Stimulated activated memory B cell treated with anti-CD40 and anti-IgM and Interleukin-4, amounts not matched to agents 10 μg/mL and 1 μg/mL and 100 μg/mL, for 72 hours (primary cell): ENCODE measurements at regions not wholly inside any gene's neighbourhood (a gene's known extent, or its start where the extent isn't known, plus 50 kb on each side); places are given as distances from the start of the nearest gene placed in this dataset.
"Not testable (repeated sequence)": the region's sequence is repeated elsewhere in the genome, so short reads cannot be mapped to it uniquely, and the experiment has no call there.

Experiments used
- ATAC-seq: fragments of 150-1000 bp; cut with Tn5 transposase; 2 replicates; pipeline ENCODE4 v1.10.0; 2021
- H3K27ac Mint-ChIP-seq: one replicate; pipeline ENCODE4 v1.8.0; 2022; ENCODE audit warnings: mild to moderate bottlenecking, mixed read lengths
- H3K27me3 Mint-ChIP-seq: one replicate; pipeline ENCODE4 v1.8.0; 2022; ENCODE audit warnings: mixed read lengths
- H3K36me3 Mint-ChIP-seq: one replicate; pipeline ENCODE4 v1.8.0; 2022; ENCODE audit warnings: mixed read lengths
- H3K4me1 Mint-ChIP-seq: one replicate; pipeline ENCODE4 v1.8.0; 2022; ENCODE audit warnings: mixed read lengths
- H3K4me3 Mint-ChIP-seq: one replicate; pipeline ENCODE4 v1.8.0; 2022; ENCODE audit warnings: mild to moderate bottlenecking, moderate library complexity, mixed read lengths
- H3K9me3 Mint-ChIP-seq: one replicate; pipeline ENCODE4 v1.8.0; 2022; ENCODE audit warnings: mixed read lengths

- H3K9me3 Mint-ChIP-seq, H3K4me3 Mint-ChIP-seq, ATAC-seq, H3K4me1 Mint-ChIP-seq, H3K36me3 Mint-ChIP-seq, H3K27ac Mint-ChIP-seq: not testable (repeated sequence)
- H3K27me3 Mint-ChIP-seq, result peaks cover 16% of the 10 kb centered on the region
Observed at GRCh38 chr4:183004370-183004769, 87.2 kb upstream of the DCTD start.

GRCh38 chr4:182994171-182994570 lies 77.0 kb upstream of the DCTD start:
- Mint-ChIP-seq H3K27me3 (peaks cover 19% of the 10 kb centered on the region), H3K4me1 (no peaks in the 10 kb centered on the region), H3K36me3 (no peaks in the 10 kb centered on the region), H3K27ac (no peak overlapping the region), H3K9me3 (peaks cover 18% of the 10 kb centered on the region), H3K4me3 (no peak overlapping the region)
- ATAC-seq, result no peak

GRCh38 chr4:182978152-182978827 lies 61.1 kb upstream of the DCTD start:
- Mint-ChIP-seq H3K27me3 (peaks cover 62% of the 10 kb centered on the region), H3K27ac (no peak overlapping the region), H3K4me1 (peaks cover 6% of the 10 kb centered on the region), H3K4me3 (no peak overlapping the region), H3K36me3 (no peaks in the 10 kb centered on the region), H3K9me3 (peaks cover 3% of the 10 kb centered on the region)
- peak; percentile 51 for ATAC-seq

- no peak overlapping the region for H3K4me3 Mint-ChIP-seq
- H3K36me3 Mint-ChIP-seq, result no peaks in the 10 kb centered on the region
- peaks cover 6% of the 10 kb centered on the region for H3K4me1 Mint-ChIP-seq
- no peak overlapping the region for H3K27ac Mint-ChIP-seq
- H3K9me3 Mint-ChIP-seq, result no peaks in the 10 kb centered on the region
- H3K27me3 Mint-ChIP-seq, result peaks cover 51% of the 10 kb centered on the region
- peak; percentile 60 for ATAC-seq
Observed at GRCh38 chr4:182975806-182976205, 58.6 kb upstream of the DCTD start.

GRCh38 chr4:182973941-182974340 lies 56.8 kb upstream of the DCTD start:
- no peak for ATAC-seq

GRCh38 chr4:182973511-182973911 lies 56.3 kb upstream of the DCTD start:
- peaks cover 52% of the 10 kb centered on the region for H3K27me3 Mint-ChIP-seq
- ATAC-seq, result no peak
- H3K4me1 Mint-ChIP-seq, result peaks cover 3% of the 10 kb centered on the region
- no peak overlapping the region for H3K4me3 Mint-ChIP-seq
- H3K36me3 Mint-ChIP-seq, result no peaks in the 10 kb centered on the region
- no peak overlapping the region for H3K27ac Mint-ChIP-seq
- peaks cover 3% of the 10 kb centered on the region for H3K9me3 Mint-ChIP-seq

More at GRCh38 chr4:182973941-182974340, 56.8 kb upstream of the DCTD start:
- H3K4me3 Mint-ChIP-seq, result no peak overlapping the region
- peaks cover 3% of the 10 kb centered on the region for H3K9me3 Mint-ChIP-seq
- peaks cover 56% of the 10 kb centered on the region for H3K27me3 Mint-ChIP-seq
- no peak overlapping the region for H3K27ac Mint-ChIP-seq
- H3K4me1 Mint-ChIP-seq, result peaks cover 6% of the 10 kb centered on the region
- no peaks in the 10 kb centered on the region for H3K36me3 Mint-ChIP-seq

- Mint-ChIP-seq H3K27me3 (peaks cover 52% of the 10 kb centered on the region), H3K27ac (no peak overlapping the region), H3K36me3 (no peaks in the 10 kb centered on the region), H3K9me3 (peaks cover 4% of the 10 kb centered on the region), H3K4me1 (no peaks in the 10 kb centered on the region), H3K4me3 (no peak overlapping the region)
- ATAC-seq, result no peak
Observed at GRCh38 chr4:182971702-182972101, 54.5 kb upstream of the DCTD start.

GRCh38 chr4:182969651-182970279 lies 52.6 kb upstream of the DCTD start:
- H3K4me3 Mint-ChIP-seq, result no peak overlapping the region
- no peaks in the 10 kb centered on the region for H3K36me3 Mint-ChIP-seq
- H3K9me3 Mint-ChIP-seq, result peaks cover 9% of the 10 kb centered on the region
- no peaks in the 10 kb centered on the region for H3K4me1 Mint-ChIP-seq
- ATAC-seq, result no peak
- H3K27me3 Mint-ChIP-seq, result peaks cover 60% of the 10 kb centered on the region
- no peak overlapping the region for H3K27ac Mint-ChIP-seq

GRCh38 chr4:182968917-182969650 lies 51.9 kb upstream of the DCTD start:
- Mint-ChIP-seq H3K27ac (no peak overlapping the region), H3K9me3 (peaks cover 11% of the 10 kb centered on the region), H3K4me3 (no peak overlapping the region), H3K36me3 (peaks cover 4% of the 10 kb centered on the region), H3K4me1 (no peaks in the 10 kb centered on the region), H3K27me3 (peaks cover 60% of the 10 kb centered on the region)
- no peak for ATAC-seq

GRCh38 chr4:182967403-182967802 lies 50.2 kb upstream of the DCTD start:
- peaks cover 5% of the 10 kb centered on the region for H3K36me3 Mint-ChIP-seq
- no peaks in the 10 kb centered on the region for H3K4me1 Mint-ChIP-seq
- H3K4me3 Mint-ChIP-seq, result no peak overlapping the region
- no peak overlapping the region for H3K27ac Mint-ChIP-seq
- no peak for ATAC-seq
- peaks cover 11% of the 10 kb centered on the region for H3K9me3 Mint-ChIP-seq
- peaks cover 48% of the 10 kb centered on the region for H3K27me3 Mint-ChIP-seq
